ENCODE measurements at regions not wholly inside any gene's neighbourhood (a gene's known extent, or its start where the extent isn't known, plus 50 kb on each side); places are given as distances from the start of the nearest gene placed in this dataset.

- TF ChIP-seq KIAA2018 (CRISPR knock-in tag; IDR thresholded peaks at IDR 0.05; ENCODE audit: borderline replicate concordance) (no peak), PAXIP1 (CRISPR knock-in tag; conservative IDR thresholded peaks at IDR 0.05) (0 out of 2 replicates have a peak, but pooled peaks have one; percentile 41), ZNF543 (CRISPR knock-in tag; IDR thresholded peaks at IDR 0.05) (no peak), CREB1 (IDR thresholded peaks at IDR 0.05) (no peak), CREB1 (CRISPR knock-in tag; IDR thresholded peaks at IDR 0.05) (peak; percentile 44; the same call in 1 of the 2 replicates), ZNF557 (CRISPR knock-in tag; IDR thresholded peaks at IDR 0.05) (no peak), NFIB (CRISPR knock-in tag; IDR thresholded peaks at IDR 0.05; ENCODE audit: borderline replicate concordance) (no peak), MBD4 (IDR thresholded peaks at IDR 0.05; ENCODE audit: borderline replicate concordance, low read length) (no peak), ZNF460 (CRISPR knock-in tag; IDR thresholded peaks at IDR 0.05; ENCODE audit: borderline replicate concordance) (no peak), SOX6 (IDR thresholded peaks at IDR 0.05) (no peak), SOX6 (CRISPR knock-in tag; IDR thresholded peaks at IDR 0.05) (peak; percentile 39), ZNF614 (CRISPR knock-in tag; IDR thresholded peaks at IDR 0.05; ENCODE audit: borderline replicate concordance) (peak; percentile 21; the same call in 1 of the 2 replicates), NCOR1 (IDR thresholded peaks at IDR 0.05; ENCODE audit: borderline replicate concordance, low read length) (0 out of 2 replicates have a peak, but pooled peaks have one; percentile 47), IKZF4 (CRISPR knock-in tag; IDR thresholded peaks at IDR 0.05; ENCODE audit: borderline replicate concordance, low read depth, not compliant biosample characterization) (no peak), KLF13 (CRISPR knock-in tag; IDR thresholded peaks at IDR 0.05) (no peak), ZSCAN21 (CRISPR knock-in tag; IDR thresholded peaks at IDR 0.05; ENCODE audit: borderline replicate concordance) (peak; percentile 81), ZMYM3 (CRISPR knock-in tag; IDR thresholded peaks at IDR 0.05) (0 out of 2 replicates have a peak, but pooled peaks have one; percentile 32), REPIN1 (CRISPR knock-in tag; IDR thresholded peaks at IDR 0.05; ENCODE audit: borderline replicate concordance, low read depth) (no peak), TEAD3 (CRISPR knock-in tag; optimal IDR thresholded peaks at IDR 0.05; ENCODE audit: borderline replicate concordance) (peak; percentile 46), HMG20A (CRISPR knock-in tag; IDR thresholded peaks at IDR 0.05; ENCODE audit: borderline replicate concordance) (peak; percentile 29; the same call in 1 of the 2 replicates)
These were observed 390.5 kb downstream of the PLPP3 start (continued) for GRCh38 chr1:56188855-56189254.
